ENCODE measurements at regions not wholly inside any gene's neighbourhood (a gene's known extent, or its start where the extent isn't known, plus 50 kb on each side); places are given as distances from the start of the nearest gene placed in this dataset.
"Not testable (repeated sequence)": the region's sequence is repeated elsewhere in the genome, so short reads cannot be mapped to it uniquely, and the experiment has no call there.

DNA sequence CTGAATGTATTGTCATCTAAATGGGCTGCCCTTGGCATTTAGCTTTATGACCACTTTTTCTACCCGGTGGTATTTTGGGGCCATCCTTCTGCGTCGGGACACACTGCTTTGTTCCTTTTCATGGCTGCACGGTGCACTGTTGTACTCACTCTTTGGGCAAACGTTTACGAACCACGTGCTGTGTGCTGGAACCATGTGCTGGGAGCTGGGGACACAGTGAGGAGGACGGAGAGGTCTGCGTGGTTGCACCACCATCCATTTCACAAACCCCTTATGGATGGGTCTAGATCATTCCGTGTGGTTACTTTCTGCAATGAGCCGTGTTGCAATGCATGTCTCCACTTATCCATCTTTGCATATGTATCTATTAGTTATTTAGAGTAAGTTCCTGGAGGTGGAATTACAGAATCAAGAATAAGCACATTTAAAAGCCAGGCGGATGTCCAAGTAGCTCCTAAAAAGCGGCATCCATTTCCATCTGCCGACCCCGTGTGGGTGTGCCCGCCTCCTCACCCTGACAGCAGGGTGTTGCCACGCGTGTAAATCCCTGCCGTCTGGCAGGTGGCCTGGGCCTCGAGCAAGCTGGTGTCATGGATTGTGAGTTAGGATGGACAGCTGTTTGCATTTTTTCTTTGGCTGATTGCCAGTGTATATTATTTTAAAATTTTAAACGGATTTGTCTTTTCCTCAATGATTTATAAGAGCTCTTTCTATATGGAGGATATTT is 183.1 kb downstream of the BANP start:
- TF ChIP-seq, protein P1, sequence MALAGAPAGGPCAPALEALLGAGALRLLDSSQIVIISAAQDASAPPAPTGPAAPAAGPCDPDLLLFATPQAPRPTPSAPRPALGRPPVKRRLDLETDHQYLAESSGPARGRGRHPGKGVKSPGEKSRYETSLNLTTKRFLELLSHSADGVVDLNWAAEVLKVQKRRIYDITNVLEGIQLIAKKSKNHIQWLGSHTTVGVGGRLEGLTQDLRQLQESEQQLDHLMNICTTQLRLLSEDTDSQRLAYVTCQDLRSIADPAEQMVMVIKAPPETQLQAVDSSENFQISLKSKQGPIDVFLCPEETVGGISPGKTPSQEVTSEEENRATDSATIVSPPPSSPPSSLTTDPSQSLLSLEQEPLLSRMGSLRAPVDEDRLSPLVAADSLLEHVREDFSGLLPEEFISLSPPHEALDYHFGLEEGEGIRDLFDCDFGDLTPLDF (CRISPR knock-in tag; IDR thresholded peaks at IDR 0.05) = not testable (repeated sequence)
- TF ChIP-seq, protein P2, sequence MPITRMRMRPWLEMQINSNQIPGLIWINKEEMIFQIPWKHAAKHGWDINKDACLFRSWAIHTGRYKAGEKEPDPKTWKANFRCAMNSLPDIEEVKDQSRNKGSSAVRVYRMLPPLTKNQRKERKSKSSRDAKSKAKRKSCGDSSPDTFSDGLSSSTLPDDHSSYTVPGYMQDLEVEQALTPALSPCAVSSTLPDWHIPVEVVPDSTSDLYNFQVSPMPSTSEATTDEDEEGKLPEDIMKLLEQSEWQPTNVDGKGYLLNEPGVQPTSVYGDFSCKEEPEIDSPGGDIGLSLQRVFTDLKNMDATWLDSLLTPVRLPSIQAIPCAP (CRISPR knock-in tag; IDR thresholded peaks at IDR 0.05) = not testable (repeated sequence)
- TF ChIP-seq, protein P3, sequence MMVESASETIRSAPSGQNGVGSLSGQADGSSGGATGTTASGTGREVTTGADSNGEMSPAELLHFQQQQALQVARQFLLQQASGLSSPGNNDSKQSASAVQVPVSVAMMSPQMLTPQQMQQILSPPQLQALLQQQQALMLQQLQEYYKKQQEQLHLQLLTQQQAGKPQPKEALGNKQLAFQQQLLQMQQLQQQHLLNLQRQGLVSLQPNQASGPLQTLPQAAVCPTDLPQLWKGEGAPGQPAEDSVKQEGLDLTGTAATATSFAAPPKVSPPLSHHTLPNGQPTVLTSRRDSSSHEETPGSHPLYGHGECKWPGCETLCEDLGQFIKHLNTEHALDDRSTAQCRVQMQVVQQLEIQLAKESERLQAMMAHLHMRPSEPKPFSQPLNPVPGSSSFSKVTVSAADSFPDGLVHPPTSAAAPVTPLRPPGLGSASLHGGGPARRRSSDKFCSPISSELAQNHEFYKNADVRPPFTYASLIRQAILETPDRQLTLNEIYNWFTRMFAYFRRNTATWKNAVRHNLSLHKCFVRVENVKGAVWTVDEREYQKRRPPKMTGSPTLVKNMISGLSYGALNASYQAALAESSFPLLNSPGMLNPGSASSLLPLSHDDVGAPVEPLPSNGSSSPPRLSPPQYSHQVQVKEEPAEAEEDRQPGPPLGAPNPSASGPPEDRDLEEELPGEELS (CRISPR knock-in tag; IDR thresholded peaks at IDR 0.05) = not testable (repeated sequence)
- not testable (repeated sequence) for TF ChIP-seq NFE2L1 (CRISPR knock-in tag; IDR thresholded peaks at IDR 0.05)

Measured in WTC11 (cell line).